Stimulated activated naive B cell treated with anti-CD40 and anti-IgM and Interleukin-4, amounts not matched to agents 10 μg/mL and 1 μg/mL and 100 μg/mL, for 72 hours (primary cell): ENCODE measurements at regions not wholly inside any gene's neighbourhood (a gene's known extent, or its start where the extent isn't known, plus 50 kb on each side); places are given as distances from the start of the nearest gene placed in this dataset.
"Not testable (repeated sequence)": the region's sequence is repeated elsewhere in the genome, so short reads cannot be mapped to it uniquely, and the experiment has no call there.

Experiments used
- ATAC-seq, 2 donors: fragments of 150-1000 bp; cut with Tn5 transposase; replicated peaks; 2 replicates each; pipeline ENCODE4 v1.10.0; 2021; ENCODE audit warnings: moderate library complexity in 1 of 2
- DNase-seq: peaks from one replicate; pipeline ENCODE4 v3.0.0; 2021
- H3K27ac Mint-ChIP-seq: one replicate; pipeline ENCODE4 v1.8.0; 2022; ENCODE audit warnings: mild to moderate bottlenecking, mixed read lengths
- H3K27me3 Mint-ChIP-seq, 2 donors: one replicate each; pipeline ENCODE4 v1.8.0; 2022; ENCODE audit warnings: mixed read lengths in 2 of 2
- H3K36me3 Mint-ChIP-seq, 2 donors: one replicate each; pipeline ENCODE4 v1.8.0; 2022; ENCODE audit warnings: mixed read lengths in 2 of 2, mild to moderate bottlenecking in 1 of 2
- H3K4me1 Mint-ChIP-seq, 2 donors: one replicate each; pipeline ENCODE4 v1.8.0; 2022; ENCODE audit warnings: mixed read lengths in 2 of 2, mild to moderate bottlenecking in 1 of 2
- H3K4me3 Mint-ChIP-seq, 2 donors: one replicate each; pipeline ENCODE4 v1.8.0; 2022; ENCODE audit warnings: mild to moderate bottlenecking in 2 of 2, mixed read lengths in 2 of 2, moderate library complexity in 1 of 2
- H3K9me3 Mint-ChIP-seq, 2 donors: one replicate each; pipeline ENCODE4 v1.8.0; 2022; ENCODE audit warnings: mixed read lengths in 2 of 2, mild to moderate bottlenecking in 1 of 2

- Mint-ChIP-seq H3K27me3 (peaks cover 0 to 4% of the 10 kb centered on the region in 2 donors), H3K27ac (no peak overlapping the region), H3K36me3 (no peaks in the 10 kb centered on the region), H3K4me1 (no peaks in the 10 kb centered on the region), H3K9me3 (peaks cover 5 to 7% of the 10 kb centered on the region in 2 donors), H3K4me3 (no peak overlapping the region)
- no peak for DNase-seq
- ATAC-seq = peak in 1 of 2 donors; percentile 21
Observed at GRCh38 chr6:68575765-68576439, 59.2 kb upstream of the ADGRB3 start.

DNA sequence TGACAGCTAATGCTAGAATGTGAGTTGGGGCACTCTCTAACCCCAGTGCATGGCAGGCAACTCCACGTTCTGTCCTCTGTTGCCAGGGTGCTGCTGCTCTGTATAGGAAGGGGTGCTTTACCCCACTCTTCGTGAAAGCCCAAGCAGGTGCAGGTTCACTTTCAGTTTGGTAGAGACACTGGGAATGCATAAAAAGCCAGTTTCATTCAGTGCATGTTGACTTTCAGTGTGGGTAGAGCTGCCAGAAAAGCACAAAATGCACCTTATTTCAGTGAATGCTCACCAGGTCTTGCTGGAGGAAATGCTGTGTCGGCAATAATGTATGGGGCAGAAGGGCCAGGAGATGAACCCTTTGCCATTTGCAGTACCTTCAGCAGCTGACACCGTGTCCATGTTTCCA, 62.1 kb upstream of the ADGRB3 start:
- DNase-seq (no peak), ATAC-seq (peak in 1 of 2 donors; percentile 5)
- Mint-ChIP-seq H3K9me3 (peaks cover 12 to 14% of the 10 kb centered on the region in 2 donors), H3K4me3 (no peak overlapping the region), H3K36me3 (no peaks in the 10 kb centered on the region), H3K27me3 (peaks cover 0 to 4% of the 10 kb centered on the region in 2 donors), H3K27ac (no peak overlapping the region), H3K4me1 (no peaks in the 10 kb centered on the region)

- H3K4me1 Mint-ChIP-seq = no peaks in the 10 kb centered on the region
- H3K9me3 Mint-ChIP-seq = peaks cover 12 to 14% of the 10 kb centered on the region in 2 donors
- H3K27ac Mint-ChIP-seq = no peak overlapping the region
- no peaks in the 10 kb centered on the region for H3K36me3 Mint-ChIP-seq
- H3K4me3 Mint-ChIP-seq = no peak overlapping the region
- DNase-seq (peak; percentile 3), ATAC-seq (peak; percentile 63 to 68)
- peaks cover 0 to 4% of the 10 kb centered on the region in 2 donors for H3K27me3 Mint-ChIP-seq
Observed at GRCh38 chr6:68572525-68572924, 62.6 kb upstream of the ADGRB3 start.

DNA sequence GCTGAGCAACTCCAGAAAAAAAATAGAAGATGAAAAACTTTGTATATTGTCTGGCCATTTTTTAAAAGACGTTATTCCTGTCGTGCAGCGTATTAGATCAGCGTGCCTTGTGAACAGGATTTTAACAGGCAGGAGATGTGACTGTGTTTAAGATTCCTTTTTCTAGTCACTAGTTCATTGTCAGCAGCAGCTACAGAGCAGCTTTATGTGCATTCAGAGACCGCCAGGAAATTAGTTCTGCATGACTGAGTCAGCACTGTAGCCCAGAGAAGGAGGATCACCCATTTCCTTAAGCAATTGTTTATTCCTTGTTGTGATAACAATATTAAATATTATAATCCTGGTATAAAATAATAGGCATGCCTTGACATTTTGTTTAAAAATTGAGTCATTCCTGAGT, 75.4 kb upstream of the ADGRB3 start:
- Mint-ChIP-seq H3K4me1 (no peaks in the 10 kb centered on the region), H3K4me3 (no peak overlapping the region), H3K27me3 (no peaks in the 10 kb centered on the region), H3K27ac (no peak overlapping the region), H3K36me3 (no peaks in the 10 kb centered on the region), H3K9me3 (no peaks in the 10 kb centered on the region)
- DNase-seq = no peak
- no peak for ATAC-seq

- Mint-ChIP-seq H3K9me3 (no peaks in the 10 kb centered on the region), H3K36me3 (no peaks in the 10 kb centered on the region), H3K4me1 (no peaks in the 10 kb centered on the region), H3K27ac (no peak overlapping the region), H3K27me3 (no peaks in the 10 kb centered on the region), H3K4me3 (no peak overlapping the region)
- DNase-seq (no peak), ATAC-seq (no peak)
Observed at GRCh38 chr6:68559070-68559469, 76.0 kb upstream of the ADGRB3 start.

DNA sequence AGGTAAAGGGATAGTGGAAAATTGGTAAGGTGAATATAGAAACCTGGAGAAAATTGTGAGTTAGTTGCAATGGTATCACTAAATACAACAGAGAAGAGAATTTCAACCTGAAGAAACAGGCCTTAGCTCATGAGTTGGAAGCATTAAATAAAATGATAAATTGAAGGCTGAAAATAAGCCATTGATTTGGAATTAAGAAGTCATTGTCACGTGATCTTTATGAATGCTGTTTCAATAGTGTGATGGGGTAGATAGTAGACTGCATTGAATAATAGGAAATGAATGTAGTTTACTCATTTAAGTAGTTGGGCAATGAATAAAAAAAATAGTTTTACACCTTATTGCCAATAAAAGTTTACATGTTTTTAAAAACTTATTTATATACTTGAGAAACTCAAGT, 88.5 kb upstream of the ADGRB3 start:
- Mint-ChIP-seq H3K27me3 (no peaks in the 10 kb centered on the region), H3K36me3 (no peaks in the 10 kb centered on the region), H3K27ac (no peak overlapping the region), H3K4me3 (no peak overlapping the region), H3K9me3 (peaks cover 5 to 8% of the 10 kb centered on the region in 2 donors), H3K4me1 (no peaks in the 10 kb centered on the region)
- ATAC-seq = no peak
- no peak for DNase-seq

DNA sequence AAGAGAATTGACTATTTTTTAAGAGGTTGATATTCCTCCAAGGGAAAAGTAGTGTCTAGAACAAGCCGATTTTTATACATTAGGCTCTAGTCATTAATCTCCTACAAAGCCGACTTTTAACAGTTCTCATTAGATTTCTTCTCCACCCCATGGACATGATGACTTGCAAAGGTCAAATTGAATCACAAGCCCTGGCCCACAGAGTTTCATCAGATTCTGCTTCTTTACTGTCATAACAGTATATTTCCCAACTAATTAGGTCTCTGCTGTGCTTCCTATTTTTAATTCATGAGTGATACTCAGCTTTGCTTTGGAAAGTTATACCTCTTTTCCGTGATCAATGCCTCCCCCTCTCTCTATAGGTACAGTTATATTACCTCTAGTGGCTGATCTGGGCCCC, 90.6 kb upstream of the ADGRB3 start:
- no peak for ATAC-seq
- H3K27me3 Mint-ChIP-seq = no peaks in the 10 kb centered on the region
- H3K27ac Mint-ChIP-seq = no peak overlapping the region
- H3K9me3 Mint-ChIP-seq = peaks cover 5 to 6% of the 10 kb centered on the region in 2 donors
- H3K4me1 Mint-ChIP-seq = no peaks in the 10 kb centered on the region
- no peak for DNase-seq
- H3K4me3 Mint-ChIP-seq = no peak overlapping the region
- H3K36me3 Mint-ChIP-seq = no peaks in the 10 kb centered on the region

GRCh38 chr6:68533339-68533795, 101.7 kb upstream of the ADGRB3 start:
- ATAC-seq = no peak
- DNase-seq = no peak
- Mint-ChIP-seq H3K4me1 (no peaks in the 10 kb centered on the region), H3K36me3 (no peaks in the 10 kb centered on the region), H3K27ac (no peak overlapping the region), H3K9me3 (peaks cover 4 to 5% of the 10 kb centered on the region in 2 donors), H3K27me3 (no peaks in the 10 kb centered on the region), H3K4me3 (no peak overlapping the region)

DNA sequence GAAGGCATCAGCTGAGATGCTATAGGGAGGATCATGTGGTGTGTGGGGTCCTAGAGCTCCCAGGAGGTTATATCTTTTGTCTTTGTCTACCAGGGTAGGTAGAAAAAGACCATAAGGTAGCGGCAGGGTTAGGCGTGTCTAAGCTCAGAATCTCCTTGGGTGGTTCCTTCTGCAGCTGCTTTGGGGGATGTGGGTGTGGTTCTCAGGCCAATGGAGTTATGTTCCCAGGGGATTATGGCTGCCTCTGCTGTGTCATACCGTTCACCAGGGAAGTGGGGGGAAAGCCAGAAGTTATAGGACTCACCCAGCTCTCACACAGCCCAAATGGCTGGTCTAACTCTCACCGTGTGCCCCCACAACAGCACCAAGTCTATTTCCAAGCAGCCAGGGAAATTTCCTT, 107.4 kb upstream of the ADGRB3 start:
- no peak for DNase-seq
- Mint-ChIP-seq H3K4me1 (no peaks in the 10 kb centered on the region), H3K4me3 (no peak overlapping the region)

DNA sequence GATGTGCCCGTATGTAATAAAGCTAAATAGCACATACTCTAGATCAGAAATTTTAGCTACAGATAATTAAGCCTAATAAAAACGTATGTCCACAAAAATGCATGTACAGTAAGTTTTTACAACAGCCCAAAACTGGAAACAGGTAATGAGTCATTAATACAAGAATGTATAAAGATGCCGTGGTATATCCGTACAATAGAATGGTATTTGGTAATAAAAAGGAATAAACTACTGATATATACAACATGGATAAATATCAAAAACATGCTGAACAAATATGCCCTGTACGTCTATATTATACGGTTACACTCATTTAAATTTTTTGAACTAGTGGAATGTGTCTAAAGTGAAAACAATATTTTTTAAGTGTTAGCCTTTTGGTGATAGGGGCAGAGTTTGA, 128.2 kb upstream of the ADGRB3 start:
- H3K4me1 Mint-ChIP-seq = no peaks in the 10 kb centered on the region
- H3K4me3 Mint-ChIP-seq = no peak overlapping the region
- ATAC-seq (no peak), DNase-seq (no peak)
- no peaks in the 10 kb centered on the region for H3K27me3 Mint-ChIP-seq
- no peak overlapping the region for H3K27ac Mint-ChIP-seq
- H3K36me3 Mint-ChIP-seq = no peaks in the 10 kb centered on the region
- H3K9me3 Mint-ChIP-seq = peaks cover 3 to 7% of the 10 kb centered on the region in 2 donors

More for the DNA sequence above, 107.4 kb upstream of the ADGRB3 start:
- ATAC-seq = no peak
- no peaks in the 10 kb centered on the region for H3K36me3 Mint-ChIP-seq
- H3K27ac Mint-ChIP-seq = no peak overlapping the region
- peaks cover 7 to 8% of the 10 kb centered on the region in 2 donors for H3K9me3 Mint-ChIP-seq
- no peaks in the 10 kb centered on the region for H3K27me3 Mint-ChIP-seq

- no peak overlapping the region for H3K27ac Mint-ChIP-seq
- DNase-seq (no peak), ATAC-seq (no peak)
- no peaks in the 10 kb centered on the region for H3K27me3 Mint-ChIP-seq
- no peaks in the 10 kb centered on the region for H3K4me1 Mint-ChIP-seq
- peaks cover 3 to 5% of the 10 kb centered on the region in 2 donors for H3K9me3 Mint-ChIP-seq
- H3K36me3 Mint-ChIP-seq = no peaks in the 10 kb centered on the region
- no peak overlapping the region for H3K4me3 Mint-ChIP-seq
Observed at GRCh38 chr6:68502946-68503345, 132.1 kb upstream of the ADGRB3 start.

DNA sequence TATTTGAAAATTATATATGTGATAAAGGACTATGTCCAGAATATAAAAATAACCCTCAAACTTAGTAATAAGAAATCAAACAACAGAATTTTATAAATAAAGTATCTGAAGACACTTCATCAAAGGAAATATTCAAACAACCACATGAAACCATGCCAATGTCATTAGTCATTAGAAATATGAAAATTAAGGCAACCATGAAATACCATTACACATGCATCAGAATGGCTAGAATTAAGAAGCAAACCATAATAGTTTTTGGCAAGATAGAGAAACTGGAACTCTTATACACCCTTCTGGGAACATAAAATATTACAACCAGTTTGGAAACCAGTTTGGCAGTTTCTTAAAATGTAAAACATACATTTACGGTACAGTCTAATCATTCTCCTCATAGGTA, 137.2 kb upstream of the ADGRB3 start:
- no peaks in the 10 kb centered on the region for H3K4me1 Mint-ChIP-seq
- peaks cover 8 to 11% of the 10 kb centered on the region in 2 donors for H3K9me3 Mint-ChIP-seq
- H3K4me3 Mint-ChIP-seq = no peak overlapping the region
- DNase-seq (no peak), ATAC-seq (no peak)
- H3K27ac Mint-ChIP-seq = no peak overlapping the region
- H3K36me3 Mint-ChIP-seq = no peaks in the 10 kb centered on the region
- no peaks in the 10 kb centered on the region for H3K27me3 Mint-ChIP-seq

DNA sequence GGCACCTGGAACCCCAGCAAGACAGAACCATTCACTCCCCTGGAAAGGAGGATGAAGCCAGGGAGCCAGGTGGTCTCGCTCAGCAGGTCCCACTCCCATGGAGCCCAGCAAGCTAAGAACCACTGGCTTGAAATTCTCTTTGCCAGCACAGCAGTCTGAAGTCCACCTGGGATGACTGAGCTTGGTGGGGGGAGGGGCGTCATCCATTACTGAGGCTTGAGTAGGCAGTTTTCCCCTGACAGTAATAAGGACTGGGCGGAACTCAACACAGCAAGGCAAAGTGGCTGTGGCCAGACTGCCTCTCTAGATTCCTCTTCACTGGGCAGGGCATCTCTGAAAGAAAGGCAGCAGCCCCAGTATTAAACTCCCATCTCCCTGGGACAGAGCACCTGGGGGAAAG, 140.2 kb upstream of the ADGRB3 start:
- H3K4me3 Mint-ChIP-seq, H3K4me1 Mint-ChIP-seq, H3K9me3 Mint-ChIP-seq, H3K27ac Mint-ChIP-seq, DNase-seq, H3K36me3 Mint-ChIP-seq, H3K27me3 Mint-ChIP-seq, ATAC-seq: not testable (repeated sequence)

DNA sequence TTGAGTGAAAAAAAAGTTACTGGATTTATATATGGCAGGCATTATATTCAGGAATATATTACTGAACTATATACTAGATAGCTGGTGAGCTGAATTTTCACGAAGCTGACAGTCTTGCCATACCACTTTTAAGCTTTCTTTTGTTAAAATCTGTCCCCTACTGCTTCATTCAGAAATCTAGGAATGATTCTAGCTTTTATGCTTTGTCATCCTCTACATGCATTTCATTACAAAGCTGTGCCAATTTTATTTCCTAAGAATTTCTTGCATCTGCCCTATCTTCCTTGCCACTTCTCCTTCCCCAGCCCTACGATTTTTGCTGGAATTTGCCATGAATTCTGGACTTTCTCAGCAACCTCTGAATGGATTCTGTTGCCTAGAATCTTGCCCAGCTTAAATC, 158.5 kb upstream of the ADGRB3 start:
- Mint-ChIP-seq H3K4me3 (no peak overlapping the region), H3K27ac (no peak overlapping the region), H3K27me3 (no peaks in the 10 kb centered on the region), H3K4me1 (no peaks in the 10 kb centered on the region), H3K9me3 (peaks cover 0 to 4% of the 10 kb centered on the region in 2 donors), H3K36me3 (no peaks in the 10 kb centered on the region)
- DNase-seq = no peak
- ATAC-seq = no peak

DNA sequence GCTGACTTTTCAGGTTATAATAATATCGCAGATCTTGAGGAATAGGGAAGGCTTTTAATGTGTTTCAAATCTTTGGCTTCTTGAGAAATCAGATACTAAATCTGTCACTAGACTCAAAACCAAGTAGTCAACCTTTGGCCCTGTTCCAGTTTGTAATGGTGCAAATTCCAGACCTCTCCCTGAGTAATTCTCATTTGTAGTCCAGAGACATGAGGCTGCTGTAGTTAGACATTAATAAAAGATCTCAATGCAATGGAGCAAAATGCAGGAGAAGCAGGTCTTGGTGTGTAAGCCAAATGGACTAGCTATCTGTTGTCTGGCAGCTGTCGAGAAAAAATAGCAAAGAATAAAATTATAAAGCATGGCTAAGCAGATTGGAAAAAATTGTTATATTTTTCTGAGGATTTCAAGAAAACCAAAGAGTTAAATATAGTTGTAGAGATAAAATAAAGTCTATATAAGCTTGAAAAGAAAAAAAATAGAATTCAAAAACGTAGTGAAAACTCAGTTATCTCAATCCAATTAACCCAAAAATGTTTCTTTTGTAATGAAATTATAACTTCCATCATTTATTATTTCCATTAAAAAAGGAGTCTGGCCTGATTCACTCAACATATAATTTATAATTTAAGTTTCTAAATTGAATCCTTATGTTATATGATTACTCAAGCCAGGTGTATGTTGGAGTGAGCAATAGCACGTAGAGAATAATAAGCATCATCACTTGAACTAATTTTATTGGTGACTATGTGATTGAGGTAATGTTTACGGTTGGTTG, 161.5 kb upstream of the ADGRB3 start:
- Mint-ChIP-seq H3K27ac (no peak overlapping the region), H3K36me3 (no peaks in the 10 kb centered on the region), H3K9me3 (no peaks in the 10 kb centered on the region), H3K4me3 (no peak overlapping the region), H3K4me1 (no peaks in the 10 kb centered on the region), H3K27me3 (no peaks in the 10 kb centered on the region)
- ATAC-seq = no peak
- no peak for DNase-seq
